OCI-LY3 (cell line): ENCODE measurements at regions not wholly inside any gene's neighbourhood (a gene's known extent, or its start where the extent isn't known, plus 50 kb on each side); places are given as distances from the start of the nearest gene placed in this dataset.

Source experiments
- CTCF ChIP-seq: fragments of 200-600, 300-600 bp; sonication (generic); IDR thresholded peaks from 2 replicates; pipeline ENCODE4 v1.5.1; 2014; ENCODE audit warnings: antibody characterized with exemption, low read length, low read depth
- EZH2phosphoT487 ChIP-seq: fragments of 200-600 bp; shearing (Covaris generic); IDR thresholded peaks from 2 replicates; pipeline ENCODE4 v1.6.1; 2018; ENCODE audit warnings: antibody characterized with exemption, mixed run types, low read depth

GRCh38 chr4:104630272-104630671, 135.6 kb upstream of the CXXC4 start:
- TF ChIP-seq CTCF (no peak), EZH2phosphoT487 (no peak)
